HG02973 (cell line): ENCODE measurements at regions not wholly inside any gene's neighbourhood (a gene's known extent, or its start where the extent isn't known, plus 50 kb on each side); places are given as distances from the start of the nearest gene placed in this dataset.
"Not testable (repeated sequence)": the region's sequence is repeated elsewhere in the genome, so short reads cannot be mapped to it uniquely, and the experiment has no call there.

Experiments used
- ATAC-seq: cut with Tn5 transposase; IDR thresholded peaks from one replicate; pipeline ENCODE4 v1.9.1; 2021; ENCODE audit warnings: moderate library complexity; ENCODE audit not compliant: unreplicated experiment

DNA sequence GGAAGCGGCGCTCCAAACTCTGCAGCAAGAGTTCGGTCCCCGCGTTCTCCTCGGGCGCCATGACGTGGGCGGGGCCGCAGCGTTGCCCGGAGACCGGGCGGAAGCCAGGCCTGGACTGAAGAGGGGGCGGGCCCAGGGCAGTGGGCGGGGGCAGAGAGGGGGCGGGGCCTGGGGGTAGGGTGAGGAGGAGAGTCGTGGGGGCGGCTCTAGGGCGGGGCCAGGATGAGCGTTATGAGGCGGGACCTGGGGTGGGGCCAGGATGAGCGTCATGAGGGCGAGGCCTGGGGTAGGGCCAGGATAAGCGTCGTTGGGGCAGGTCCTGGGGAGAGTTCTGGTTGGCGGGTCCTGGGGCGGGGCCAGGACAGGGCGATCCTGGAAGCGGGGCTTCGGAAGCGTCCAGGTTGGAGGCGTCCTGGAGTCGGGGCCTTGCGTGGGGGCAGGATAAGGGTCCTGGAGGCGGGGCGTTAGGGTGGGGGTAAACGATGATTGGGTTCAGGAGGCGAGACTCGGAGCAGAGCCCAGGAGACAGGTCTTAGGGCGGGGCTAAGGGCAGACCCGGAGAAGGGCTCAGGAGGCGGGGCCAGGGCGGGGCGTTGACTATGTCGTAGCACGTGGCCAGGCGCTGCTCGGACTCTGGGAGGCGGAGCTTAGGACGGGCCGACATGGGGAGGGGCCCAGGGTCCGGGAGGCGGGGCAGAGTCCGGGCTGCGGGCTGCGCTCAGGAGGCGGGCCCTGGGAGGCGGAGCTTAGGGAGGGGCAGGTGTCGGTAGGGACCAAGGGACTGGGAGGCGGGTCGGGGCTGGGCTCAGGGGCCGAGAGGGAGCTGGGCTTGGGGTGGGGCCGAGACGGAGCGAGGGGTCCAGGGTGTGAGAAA is 131.1 kb upstream of the ALDH3B2 start:
- peak; percentile 89 for ATAC-seq

DNA sequence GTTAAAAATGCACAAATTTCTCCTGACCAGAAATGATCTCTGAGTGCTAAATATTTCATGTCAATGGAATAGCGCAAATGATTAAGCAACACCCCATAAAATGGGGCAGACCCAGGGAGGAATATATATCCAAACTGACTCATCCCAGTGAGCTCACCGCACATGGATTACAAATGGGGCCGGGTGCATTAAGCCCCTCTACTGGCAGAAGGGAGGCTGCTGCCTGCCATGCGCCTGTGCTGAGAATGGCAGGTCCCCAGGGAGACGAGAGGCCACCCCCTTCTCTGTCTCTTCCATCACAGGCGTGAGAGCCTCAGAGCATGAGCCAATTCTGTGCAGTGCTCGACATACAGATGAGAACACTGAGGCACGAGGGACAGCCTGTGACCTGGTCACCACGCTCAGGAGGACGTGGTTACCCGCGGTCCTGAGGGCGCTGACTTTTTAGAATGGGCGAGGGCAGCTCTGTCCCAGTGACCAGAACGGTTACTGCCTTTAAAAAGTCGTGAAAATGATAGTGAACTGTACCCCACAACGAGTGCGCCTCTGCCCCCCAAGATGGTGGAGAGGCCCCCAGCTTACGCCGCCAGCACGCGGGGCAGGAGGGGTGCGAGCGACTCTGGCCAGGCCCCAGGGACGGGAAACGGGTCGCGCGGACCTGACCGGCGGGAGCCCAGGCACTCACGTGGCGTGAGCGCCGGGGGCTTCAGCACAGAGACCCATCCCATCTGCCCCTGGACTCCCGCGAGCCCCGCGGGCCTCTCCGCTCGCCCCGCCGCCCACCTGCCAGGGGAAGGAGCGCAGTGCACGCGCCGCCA is 130.2 kb upstream of the ALDH3B2 start:
- ATAC-seq: peak; percentile 23

DNA sequence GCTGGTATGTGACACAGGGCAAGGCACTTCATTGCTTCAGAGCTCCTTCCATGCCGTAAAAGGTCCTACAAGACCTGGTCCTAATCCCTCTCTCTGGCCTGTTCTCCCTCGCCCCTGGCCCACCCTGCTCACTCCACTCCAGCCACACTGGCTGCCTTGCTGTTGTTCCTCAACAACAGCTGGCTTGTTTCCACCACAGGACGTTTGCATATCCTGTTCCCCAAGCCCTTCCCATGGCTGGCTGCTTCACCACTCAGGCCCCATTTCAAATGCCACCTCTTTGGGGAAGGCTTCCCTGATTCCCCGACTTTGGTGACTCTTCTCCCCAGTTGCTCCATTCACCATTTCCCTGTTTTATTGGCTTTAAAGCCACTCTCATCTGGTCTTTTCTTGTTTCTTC is 129.1 kb upstream of the ALDH3B2 start:
- ATAC-seq: not testable (repeated sequence)

DNA sequence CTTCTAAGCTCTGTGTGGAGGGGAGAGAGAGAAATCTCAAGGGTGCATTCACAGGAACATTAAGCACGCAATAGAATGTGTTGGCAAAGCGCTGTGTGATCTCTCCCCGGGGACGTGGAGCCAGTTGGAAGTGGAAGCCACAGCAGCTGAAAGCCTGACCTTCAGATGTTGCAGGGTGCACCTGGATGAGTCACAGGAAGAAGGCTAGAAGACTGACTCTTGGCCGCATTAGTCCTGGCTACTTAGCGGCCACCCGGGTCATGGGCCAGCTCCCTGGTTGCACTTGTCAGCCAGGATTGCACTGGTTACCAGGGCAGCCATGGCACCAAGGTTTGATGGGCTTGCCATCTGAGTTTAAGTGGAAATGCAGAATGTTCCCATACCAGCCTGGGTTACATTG is 128.6 kb upstream of the ALDH3B2 start:
- not testable (repeated sequence) for ATAC-seq

DNA sequence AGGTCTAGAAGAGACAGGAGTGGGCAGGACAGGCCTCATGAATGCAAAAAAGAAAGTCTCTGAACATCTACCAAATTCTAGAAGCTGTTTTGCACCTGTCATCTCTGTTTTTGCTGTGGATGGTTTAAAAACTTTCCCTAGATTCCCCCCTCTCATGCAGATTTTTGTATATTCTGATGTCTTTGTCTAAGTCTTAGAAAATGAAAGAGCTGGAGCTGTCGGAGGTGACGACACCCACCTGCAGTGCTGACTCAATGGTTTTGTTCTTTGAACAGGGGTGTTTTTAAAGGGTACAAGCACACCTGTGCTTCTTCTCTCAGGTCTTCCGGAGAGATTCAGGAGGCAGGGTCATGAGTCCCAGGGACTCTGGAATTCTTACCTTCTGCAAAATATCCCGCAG is 128.2 kb upstream of the ALDH3B2 start:
- ATAC-seq: not testable (repeated sequence)

DNA sequence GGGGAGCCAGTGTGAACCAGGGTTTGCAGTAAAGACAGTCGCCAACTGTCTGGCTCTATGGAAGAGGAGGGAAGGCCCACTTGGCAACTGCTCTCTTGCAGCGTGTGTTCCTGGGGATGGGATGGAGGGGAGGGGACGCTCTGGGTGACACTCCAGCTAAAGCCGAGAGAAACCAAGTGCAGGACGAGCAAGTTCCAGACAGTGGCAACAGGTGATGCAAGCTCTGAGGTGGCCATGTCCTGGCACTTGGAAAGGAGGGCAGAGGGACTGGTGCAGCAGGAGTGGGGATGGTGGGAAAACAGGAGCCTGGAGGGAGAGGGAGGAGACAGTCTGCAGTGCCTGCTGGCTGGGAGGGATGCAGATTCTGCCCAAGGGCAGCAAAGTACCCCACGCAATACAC is 127.0 kb upstream of the ALDH3B2 start:
- ATAC-seq: not testable (repeated sequence)

DNA sequence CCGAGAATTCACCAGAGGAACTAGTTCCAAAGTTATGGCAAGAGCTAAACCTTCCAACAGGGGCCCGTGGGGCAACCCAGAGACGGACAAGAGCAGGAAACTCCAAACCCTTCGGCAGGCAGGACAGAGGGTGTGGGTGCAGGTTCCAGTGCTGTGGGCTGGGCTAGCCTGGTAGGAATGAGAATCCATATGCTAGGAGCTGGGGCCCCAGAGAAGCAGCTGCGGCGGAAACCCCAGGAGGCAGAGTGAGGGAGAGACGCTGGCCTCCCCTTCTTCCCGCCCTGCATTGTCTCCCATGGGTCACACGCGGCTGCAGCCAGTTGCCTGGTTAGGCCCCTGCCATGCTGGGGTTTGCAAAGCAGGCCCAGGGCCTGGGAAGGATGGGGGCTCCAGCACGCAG is 126.2 kb upstream of the ALDH3B2 start:
- ATAC-seq: not testable (repeated sequence)

DNA sequence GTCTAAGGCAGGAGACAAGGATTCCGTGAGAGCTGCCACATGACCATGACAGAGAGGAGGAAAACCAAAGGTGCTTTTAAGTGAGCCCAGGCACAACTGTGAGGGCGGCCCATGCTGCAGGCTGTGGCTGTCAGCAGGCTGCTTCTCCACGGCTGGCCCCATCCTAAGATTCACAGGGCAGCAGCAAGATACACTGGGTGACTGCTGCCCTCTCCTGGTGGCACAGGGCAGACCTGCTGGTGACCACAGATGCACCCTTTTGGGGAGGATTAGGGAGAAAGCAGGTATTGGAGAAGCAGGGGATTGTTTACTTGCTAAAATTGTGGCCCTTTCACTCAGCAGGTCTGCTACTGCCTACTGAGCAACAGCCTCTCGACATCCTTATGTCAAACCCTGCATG is 125.4 kb upstream of the ALDH3B2 start:
- ATAC-seq: not testable (repeated sequence)

DNA sequence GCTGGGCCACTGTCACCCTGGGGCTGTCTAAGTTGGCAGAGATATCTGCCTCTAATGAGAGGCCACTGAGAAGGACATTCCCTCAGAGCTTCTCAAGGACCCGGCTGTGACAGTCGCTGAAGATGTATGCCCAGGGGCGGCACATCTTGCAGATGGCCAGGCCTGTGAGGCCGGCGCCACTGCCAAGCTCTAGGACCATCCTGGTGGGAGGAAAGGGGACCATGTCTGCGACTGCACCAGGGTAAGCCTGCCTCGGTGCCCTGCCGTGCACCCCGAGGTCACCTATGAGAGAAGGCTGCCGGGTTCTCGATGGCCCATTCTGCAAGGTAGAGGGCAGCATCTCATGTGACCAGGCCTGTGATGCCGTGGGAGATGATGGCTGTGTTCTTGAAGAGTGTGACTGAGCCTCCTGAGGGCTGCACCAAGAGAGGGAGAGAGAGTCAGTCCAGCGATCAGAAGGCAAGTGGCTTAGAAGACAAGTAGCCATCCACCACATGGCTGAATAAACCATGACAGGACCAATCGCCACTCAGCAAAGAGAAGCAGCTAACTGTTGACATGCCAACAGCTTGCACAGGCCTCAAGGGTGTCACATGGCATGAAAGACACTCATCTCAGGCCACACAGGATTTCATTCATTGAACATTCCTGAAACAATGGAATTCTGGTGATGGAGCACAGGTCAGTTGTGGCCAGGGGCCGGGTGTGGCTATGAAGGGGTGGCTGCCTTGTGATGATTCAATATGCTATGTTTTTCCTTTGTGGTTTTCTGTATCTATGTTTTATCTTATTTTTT is 123.5 kb upstream of the ALDH3B2 start:
- not testable (repeated sequence) for ATAC-seq

DNA sequence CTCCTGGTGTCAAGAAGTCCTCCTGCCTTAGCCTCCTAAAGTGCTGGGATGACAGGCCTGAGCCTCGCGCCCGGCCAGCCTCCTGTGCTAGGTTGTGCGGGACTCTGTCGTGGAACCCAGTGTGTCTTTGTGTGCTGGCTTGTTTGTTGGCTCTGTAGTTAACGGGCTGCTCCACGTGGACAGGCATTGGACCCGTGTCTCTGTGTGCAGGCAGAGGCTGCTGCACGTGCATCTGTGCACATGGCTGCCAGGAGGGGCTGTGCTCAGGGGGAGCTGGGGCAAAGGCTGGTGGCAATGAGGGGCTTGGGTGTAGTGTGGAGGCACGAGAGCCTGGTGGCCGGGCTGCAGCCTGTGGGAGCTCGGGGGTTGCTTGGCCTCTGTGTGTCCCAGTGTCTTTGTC is 121.3 kb upstream of the ALDH3B2 start:
- ATAC-seq: no peak

DNA sequence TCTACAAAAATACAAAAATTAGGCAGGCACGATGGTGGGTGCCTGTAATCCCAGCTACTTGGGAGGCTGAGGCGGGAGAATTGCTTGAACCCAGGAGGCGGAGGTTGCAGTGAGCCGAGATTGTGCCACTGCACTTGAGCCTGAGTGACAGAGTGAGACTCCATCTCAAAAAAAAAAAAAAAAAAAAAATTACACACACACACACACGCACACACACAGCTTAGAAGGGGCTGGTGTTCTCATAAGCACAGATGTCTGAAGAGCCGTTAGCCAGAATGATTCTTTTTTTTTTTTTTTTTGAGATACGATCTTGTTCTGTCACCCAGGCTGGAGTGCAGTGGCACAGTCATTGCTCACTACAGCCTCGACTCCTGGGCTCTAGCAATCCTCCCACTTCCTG is 119.3 kb upstream of the ALDH3B2 start:
- ATAC-seq: not testable (repeated sequence)

DNA sequence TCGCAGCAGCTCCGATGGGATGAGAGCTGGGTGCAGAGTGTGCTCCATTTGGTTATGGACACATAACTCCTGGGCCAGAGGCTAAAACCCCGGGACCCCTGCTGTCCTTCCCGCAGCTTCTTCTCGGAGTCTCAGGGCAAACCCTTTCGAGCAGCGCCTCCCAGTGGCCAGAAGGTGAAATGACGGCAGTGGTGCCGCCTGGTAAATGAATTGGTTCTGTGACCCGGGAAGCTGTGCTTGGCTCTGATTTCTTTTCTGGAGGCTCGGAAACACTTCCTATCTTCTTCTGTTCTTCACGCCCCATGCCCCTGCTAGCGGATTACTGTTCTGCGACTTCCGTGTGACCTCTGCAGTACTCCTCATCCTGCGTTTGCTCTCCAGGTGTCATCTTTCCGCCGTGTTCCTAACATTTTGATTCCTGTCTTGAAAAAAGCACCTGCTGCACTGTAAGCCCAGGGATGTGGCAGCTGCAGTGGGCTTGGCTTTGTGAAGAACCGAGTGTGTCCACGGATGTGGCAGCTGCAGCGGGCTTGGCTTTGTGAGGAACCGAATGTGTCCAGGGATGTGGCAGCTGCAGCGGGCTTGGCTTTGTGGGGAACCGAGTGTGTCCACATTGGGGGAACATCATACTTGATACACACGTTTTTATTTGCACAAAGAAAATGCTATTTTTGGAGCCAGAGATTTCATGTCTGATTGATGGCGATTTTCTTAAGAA is 118.0 kb upstream of the ALDH3B2 start:
- ATAC-seq: not testable (repeated sequence)

DNA sequence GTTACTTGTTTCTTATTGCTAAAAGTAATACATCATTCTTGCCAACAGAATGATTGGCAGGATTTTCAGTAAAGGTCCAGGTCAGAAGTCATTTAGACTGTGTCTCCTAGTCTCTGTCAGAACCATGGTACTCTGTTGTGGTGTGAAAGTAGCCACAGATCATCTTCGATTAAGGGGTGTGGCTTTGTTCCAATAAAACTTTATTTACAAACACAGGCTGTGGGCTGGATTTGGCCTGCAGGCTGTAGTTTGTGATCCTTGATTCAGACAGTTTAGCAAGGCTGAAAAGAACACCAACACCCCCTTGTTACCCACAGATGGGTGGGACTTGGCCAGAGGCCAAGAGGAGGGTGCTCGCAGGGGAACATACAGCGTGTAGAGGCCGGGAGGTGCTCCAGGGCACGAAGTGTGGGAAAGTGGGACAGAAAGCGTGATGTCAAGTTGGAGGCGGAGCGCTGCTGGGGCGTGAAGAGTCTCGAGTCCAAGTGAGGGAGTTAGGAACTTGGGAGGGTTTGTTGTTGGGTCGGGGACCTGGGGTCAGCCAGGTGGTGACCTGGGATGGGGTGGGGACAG is 117.3 kb upstream of the ALDH3B2 start:
- ATAC-seq: not testable (repeated sequence)

DNA sequence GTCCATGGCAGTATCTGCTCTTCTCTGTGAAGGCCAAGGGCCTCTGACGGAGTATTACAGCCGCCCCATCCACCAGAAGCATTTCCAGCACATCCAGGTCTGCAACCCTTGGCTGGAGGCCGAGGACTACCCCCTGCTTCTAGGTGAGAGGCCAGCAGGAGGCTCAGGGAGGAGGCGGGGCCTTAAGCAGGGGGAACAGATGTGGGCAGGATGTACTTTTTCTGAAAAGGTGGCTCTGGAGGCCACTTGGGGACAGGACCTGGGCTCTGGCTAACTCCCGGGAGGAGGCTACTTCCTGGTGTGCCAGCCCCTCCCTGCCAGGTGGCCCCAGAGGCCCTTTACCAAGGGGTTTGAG is 113.9 kb upstream of the ALDH3B2 start:
- not testable (repeated sequence) for ATAC-seq

DNA sequence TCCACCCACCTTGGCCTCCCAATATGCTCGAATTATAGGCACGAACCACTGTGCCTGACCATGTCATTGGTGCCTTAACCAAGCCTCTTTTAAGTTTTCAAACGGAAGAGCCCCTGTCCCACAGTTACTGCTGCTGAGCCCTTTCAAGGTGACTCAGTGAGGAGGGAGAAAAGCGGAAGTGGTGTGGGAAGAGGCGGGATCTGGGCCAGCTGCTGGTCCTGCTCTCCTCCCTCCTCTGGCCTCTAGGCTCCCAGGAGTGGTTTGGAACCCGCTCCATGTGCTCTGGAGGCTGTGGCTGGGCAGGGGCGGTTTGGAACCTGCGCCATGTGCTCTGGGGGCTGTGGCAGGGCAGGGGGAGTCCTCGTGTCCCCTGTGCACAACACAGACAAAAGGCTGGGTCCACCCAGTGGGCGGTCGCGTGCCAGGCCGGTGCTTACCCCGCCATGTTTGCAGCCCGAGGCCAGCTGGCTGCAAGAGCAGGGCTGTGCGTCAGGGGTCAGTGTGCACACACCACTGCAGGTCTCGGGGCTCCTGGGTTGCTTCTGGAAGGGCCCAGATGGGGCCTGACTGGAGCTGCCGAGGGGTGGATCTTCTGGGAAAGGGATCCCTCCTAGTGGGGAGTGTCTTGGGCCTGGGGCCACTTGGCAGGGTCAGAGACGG is 113.4 kb upstream of the ALDH3B2 start:
- ATAC-seq: not testable (repeated sequence)

DNA sequence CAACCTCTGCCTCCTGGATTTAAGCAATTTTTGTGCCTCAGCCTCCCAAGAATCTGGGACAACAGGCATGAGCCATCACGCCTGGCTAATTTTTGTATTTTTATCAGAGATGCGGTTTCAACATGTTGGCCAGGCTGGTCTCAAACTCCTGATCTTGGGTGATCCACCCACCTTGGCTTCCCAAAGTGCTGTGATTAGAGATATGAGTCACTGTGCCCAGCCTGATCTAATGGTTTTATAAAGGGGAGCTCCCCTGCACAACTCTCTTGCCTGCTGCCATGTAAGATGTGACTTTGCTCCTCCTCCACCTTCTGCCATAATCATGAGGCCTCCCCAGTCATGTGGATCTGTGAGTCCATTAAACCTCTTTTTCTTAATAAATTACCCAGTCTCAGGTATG is 107.5 kb upstream of the ALDH3B2 start:
- ATAC-seq: not testable (repeated sequence)

DNA sequence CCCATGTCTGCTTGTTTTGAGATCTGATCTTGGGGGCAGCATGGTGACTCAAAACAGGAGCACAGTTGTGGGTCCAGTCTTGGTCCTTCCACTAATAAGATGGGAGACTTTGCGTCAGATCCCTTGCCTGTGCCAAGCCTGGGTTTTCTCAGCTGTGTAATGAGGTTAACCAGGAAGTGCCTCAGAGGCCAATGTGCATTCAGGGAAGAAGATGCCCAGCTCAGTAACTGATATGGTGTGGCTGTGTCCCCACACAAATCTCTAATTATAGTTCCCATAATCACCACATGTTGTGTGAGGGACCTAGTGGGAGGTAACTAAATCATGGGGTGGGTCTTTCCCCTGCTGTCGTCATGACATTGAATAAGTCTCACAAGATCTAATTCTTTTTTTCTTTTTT is 107.1 kb upstream of the ALDH3B2 start:
- not testable (repeated sequence) for ATAC-seq

DNA sequence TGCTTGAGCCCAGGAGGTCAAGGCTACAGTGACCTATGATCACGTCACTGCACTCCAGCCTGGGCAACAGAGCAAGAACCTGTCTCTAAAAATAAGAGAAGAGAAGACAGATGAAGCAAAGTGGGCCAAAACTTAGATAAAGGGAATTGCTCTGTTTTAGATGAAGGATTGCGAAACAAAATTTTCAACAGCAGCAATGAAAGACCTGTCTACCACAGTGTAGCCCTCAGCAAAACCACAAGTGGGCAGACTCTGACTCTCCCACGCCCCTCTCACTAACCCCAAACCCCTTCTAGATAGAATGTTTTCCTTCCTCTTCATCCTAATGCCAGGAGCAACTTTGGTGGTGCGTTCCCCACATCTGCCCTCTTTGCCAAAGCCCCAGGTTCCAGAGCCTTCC is 105.6 kb upstream of the ALDH3B2 start:
- no peak for ATAC-seq

DNA sequence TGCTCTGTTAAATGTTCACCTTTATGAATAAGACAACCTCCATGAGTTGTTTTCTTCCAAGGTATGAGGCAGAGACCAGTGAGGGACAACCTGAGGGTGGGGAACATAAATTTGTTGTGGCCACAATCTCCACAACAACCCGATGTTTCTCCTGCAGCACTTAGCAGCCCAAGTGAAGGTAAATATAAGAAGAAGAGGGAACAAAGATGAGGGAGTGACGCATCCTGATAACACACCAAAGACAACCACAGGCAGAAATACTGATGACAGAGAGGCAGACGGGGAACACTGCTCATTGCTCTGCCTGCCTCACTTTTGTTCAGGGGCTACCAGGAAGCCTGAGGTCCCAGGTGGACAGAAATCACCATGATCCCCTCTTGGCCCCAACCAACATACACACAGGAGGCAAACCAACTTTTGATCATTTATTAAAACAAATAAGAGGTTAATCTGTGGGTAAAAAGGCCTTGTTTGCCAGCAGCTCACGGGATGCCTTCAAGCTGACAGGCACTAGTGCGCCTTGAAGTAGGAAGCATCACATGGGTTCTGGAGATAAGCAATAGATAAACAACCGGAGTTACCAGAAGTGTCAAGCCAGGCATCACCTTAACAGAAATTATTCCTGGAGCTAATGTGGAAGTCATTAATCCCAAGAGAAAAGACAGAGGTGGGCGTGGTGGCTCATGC is 104.9 kb upstream of the ALDH3B2 start:
- ATAC-seq: not testable (repeated sequence)
